GM19395 (cell line): ENCODE measurements at regions not wholly inside any gene's neighbourhood (a gene's known extent, or its start where the extent isn't known, plus 50 kb on each side); places are given as distances from the start of the nearest gene placed in this dataset.
"Not testable (repeated sequence)": the region's sequence is repeated elsewhere in the genome, so short reads cannot be mapped to it uniquely, and the experiment has no call there.

Experiments used
- ATAC-seq: cut with Tn5 transposase; IDR thresholded peaks from one replicate; pipeline ENCODE4 v1.9.1; 2021; ENCODE audit warnings: mild to moderate bottlenecking, moderate library complexity; ENCODE audit not compliant: unreplicated experiment

- no peak for ATAC-seq
Observed at GRCh38 chr1:58836408-58836807, 52.6 kb upstream of the JUN start.

DNA sequence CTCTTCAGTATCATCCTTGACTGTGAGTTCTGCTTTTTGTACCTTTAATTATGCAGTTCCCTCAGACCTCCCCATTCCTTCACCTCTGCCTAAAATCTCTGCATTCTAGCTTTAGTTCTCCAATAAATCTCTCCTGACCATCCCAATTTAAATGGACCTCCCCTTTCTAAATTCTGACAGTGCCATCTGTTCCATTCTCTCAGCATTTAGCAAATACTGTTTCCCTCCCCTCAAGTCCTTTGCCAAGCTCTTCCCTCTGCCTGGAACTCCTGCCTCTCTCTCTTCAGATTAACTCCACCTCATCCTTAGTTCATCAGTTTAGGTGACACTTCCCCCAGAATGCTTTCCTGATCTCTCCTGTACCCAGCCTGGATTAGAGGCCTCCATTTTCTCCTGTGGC, 54.0 kb upstream of the JUN start:
- ATAC-seq = no peak

DNA sequence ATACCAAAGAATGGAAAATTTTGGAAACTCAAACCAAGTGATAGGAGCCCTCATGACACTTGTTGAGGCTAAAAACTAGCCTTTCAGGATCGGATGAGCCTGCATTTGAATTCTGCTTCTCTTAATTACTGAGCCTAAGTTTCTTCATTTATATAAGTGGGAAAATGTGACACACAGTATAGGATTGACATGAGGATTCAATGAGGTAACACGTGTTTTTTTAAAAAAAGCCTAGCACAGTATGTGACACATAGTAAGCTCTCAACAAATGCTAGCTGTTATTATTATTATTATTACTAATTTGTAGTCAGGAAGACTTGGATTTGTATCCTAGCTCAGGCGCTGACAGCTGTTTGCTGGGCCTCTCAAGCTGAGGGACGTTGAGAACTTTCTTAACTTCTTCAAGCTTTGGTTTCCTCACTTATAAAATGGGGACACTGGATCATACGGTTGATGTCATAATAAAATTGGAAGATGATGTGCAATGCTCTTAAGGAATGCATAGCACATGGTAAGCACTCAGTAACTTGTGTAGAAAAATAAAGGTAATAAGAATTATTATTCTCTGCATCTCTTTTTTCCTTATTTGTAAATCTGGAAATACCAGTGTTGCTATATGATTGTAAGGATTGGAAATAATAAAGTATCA, 55.4 kb upstream of the JUN start:
- ATAC-seq = no peak

DNA sequence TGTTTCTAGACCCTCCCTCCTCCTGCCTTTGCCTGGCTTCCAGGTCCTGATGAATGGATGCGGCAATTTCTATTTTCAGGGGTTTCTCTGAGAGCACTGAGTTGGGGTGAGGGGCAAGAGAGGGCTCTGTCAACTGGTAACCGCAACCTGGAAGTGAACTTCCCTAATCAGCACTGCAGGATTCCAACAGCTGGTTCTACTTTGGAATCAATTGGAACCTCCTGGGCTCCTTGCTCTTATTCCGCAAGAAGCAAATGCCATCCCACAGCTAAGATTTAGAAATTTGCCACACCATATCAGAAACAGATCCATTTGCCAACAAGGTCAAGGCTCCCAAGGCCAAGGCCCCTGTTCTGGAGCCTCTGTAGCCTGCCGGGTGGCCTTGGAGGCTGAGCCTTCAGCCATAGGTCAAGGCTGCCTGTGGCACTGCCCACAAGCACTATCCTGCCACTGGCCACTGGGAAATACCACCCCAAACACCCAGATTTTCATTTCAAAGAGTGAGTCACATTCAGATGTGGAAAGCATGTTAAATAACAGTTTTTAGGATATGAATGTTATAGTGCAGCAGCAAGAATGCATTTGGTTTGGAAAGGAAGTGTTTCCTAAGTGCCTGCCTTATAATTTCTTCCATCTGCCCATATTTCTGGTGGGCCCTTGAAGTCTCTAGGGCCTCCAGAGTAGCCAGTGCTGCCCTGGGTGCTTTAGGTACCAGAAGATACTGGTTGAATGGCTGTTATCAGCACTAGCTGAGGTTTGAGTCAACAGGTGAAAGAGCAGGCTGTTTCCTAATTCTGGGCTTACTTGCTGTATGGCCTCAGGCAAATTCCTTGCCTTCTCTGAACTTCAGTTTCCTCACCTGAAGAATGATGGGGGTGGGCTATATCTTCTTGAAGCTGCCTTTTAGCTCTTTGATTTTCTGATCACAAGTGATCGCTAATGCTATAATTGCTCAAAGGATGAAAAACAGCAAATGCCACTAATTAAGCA, 56.3 kb upstream of the JUN start:
- ATAC-seq = no peak

DNA sequence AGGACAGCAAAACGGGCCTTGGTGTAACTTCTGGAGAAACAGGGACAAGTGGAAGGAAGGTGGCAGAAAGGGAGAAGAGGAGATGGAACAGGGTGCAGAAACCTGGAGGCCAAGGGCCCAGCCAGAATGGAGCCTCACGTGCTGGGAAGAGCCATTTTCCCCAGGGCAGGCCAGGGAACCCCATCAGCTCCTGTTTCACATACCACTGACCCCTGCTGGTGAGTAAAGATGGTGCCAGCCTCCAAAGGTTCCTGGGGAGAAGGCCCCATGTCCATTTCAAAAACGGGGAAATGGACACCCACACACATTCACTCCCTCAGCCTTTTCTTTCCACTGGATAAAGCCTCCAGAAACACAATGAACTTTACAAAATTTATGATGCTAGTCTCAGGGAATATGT, 57.6 kb upstream of the JUN start:
- ATAC-seq = no peak

DNA sequence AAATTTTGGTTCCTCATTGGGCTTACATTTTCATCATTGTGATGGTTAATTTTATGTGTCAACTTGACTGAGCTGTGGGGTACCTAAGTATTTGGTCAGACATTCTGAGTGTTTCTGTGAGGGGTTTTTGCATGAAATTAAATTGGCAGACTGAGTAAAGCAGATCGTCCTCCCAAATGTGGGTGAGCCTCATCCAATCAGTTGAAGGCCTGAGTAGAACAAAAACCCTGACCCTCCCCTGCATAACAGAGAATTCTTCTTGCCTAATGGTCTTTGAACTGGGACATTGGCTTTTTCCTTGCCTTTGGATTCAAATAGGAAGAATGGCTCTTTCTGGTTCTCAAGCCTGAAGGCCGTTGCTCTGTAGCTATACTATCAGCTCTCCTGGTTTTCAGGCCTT, 59.1 kb upstream of the JUN start:
- no peak for ATAC-seq

DNA sequence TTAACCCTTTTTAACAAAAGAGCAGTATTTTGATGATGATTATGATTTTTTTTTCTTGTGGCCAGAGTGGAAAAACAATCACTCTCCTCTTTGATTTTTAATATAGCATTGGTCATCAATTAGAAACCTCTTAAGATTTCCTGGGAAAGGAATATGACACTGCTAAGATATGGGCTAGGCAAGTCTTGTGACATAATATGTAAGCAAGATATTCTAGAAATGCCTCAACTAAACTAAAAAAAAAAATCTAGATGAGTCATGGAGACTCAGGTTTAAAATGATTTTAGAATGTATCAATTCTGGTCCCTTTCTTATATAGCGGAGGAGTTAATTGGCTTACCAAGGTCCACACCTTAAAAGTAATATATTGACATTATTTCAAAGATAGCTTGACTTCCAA, 60.3 kb upstream of the JUN start:
- no peak for ATAC-seq

DNA sequence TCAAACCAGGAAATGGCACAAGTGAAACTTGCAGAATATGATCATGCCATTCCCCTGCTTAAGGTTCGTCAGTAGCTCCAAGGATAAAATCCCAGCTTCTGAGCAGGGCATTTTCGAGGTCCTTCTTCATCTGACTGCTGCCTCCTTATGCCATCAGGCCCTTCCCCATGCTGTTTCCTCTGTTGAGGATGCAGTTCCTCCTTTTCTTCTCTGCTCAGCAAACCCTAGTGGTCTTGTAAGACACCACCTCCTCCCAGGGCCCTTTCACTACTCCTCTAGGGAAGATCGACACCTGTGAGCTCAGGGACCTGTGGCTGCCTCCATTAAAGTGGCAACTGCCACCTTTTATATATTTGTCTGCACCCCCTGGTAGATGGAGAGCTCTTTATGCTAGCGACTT, 62.1 kb upstream of the JUN start:
- ATAC-seq = no peak

- ATAC-seq = no peak
Observed at GRCh38 chr1:58848818-58849411, 65.1 kb upstream of the JUN start.

- no peak for ATAC-seq
Observed at GRCh38 chr1:58849551-58849950, 65.7 kb upstream of the JUN start.

DNA sequence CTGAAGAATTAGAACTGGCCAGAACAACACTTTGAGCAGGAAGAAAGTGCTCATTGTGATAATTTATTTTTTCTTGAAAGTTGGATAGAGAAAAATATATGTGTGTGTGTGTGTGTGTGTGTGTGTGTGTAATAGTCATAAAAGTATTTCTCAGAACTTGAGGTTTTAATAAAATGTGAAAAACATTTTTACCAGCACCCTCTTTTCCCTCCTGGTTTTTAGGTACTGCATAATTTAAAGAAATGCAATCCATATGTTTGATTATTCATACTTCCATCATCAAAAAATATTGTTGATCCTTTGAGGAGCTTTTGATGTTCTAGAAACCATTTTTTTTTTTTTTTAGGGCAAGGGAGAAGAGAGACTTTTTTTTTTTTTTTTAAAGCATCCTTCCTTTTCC, 66.8 kb upstream of the JUN start:
- no peak for ATAC-seq

DNA sequence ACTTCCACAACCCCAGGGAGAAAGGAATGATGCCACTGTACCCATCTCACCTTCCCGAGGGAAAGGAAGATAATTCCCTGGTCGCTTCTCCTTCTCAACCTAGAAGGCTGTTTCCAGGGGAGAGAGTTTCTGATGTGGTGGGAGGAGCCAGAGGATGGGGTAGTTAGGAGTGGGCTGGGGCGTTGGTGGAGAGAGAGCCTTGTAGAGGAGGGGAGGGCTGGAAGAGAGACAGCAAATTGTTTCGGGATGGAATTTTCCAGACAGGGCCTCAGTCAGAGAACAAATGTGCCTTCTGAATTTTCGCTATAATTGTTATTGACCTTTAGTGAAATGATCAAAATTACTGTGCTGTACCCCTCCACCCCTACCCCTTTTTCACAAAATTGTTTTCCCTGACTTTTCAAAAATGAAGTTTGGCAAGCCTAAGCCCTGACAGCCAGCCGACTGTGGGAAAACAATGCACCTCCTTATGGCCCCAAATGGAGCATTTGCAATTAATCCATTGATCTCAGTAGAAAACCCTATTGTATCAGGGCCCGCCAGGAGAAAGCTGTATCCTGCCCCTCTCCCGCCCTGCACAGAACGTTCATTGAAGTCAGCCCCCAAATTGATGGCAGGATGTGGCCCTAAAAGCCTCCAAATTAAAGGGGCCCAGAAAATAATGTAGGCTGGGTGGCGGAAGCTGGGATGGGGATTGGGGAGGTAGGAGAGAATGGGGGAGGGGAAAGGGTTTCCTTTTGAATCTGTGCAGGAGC, 69.1 kb upstream of the JUN start:
- no peak for ATAC-seq

GRCh38 chr1:58854576-58854975, 70.7 kb upstream of the JUN start:
- ATAC-seq = no peak

- no peak for ATAC-seq
Observed at GRCh38 chr1:58855274-58856165, 71.7 kb upstream of the JUN start.

DNA sequence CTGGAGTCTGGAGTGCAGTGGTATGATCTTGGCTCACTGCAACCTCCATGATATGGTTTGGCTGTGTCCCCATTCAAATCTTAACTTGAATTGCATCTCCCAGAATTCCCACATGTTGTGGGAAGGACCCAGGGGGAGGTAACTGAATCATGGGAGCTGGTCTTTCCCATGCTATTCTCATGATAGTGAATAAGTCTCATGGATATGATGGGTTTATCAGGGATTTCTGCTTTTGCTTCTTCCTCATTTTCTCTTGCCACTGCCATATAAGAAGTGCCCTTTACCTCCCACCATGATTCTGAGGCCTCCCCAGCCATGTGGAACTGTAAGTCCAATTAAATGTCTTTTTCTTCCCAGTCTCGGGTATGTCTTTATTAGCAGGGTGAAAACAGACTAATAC, 72.4 kb upstream of the JUN start:
- ATAC-seq = not testable (repeated sequence)

DNA sequence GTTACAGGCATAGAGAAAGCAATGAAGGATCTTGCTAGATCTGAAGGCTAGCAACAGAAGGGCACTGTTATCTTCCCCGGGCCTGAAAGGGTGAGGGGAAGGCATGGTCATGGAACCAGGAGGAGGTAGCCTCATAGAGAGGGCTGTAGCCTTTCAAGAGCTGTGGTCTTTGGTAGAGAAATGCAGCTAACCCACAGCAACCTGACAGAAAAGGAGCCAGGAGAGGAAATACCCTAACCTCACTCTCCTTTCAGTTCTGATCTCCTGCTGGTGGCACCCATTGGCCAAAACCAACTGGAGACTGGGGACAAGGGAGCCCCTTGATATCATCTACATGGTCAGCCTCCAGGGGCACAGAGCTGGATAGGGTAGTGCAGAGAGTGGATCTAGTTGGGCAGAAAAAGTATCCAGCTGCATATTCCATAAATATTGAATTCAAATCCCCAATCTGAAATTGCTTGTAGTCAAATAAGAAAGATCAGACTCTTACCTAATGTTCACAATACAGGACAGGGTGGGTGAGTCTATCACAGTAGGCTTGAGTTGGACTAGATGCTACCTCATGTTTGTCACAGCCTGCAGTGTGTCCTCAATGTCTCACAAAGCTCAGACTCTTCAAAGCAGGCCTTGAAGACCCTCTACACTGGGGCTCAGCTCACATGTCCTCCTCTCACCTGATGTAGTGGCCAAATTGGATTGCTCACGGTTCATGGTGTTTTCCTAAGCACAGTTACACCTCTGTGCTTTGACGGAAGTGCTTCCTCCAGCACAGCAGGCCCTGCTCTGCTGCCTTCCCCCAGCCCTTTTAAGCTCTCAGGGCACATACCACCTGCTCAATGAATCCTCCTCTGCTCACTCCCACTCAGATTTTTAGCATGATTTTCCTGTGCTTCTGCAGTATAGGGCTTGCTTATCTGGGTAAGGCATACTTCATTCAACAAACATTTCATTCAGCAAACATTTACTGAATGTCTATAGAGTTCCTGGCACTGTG, 74.1 kb upstream of the JUN start:
- ATAC-seq = peak; percentile 86

- no peak for ATAC-seq
Observed at GRCh38 chr1:58859769-58860485, 76.1 kb upstream of the JUN start.

- no peak for ATAC-seq
Observed at GRCh38 chr1:58861076-58861475, 77.2 kb upstream of the JUN start.
